ENCODE measurements at regions not wholly inside any gene's neighbourhood (a gene's known extent, or its start where the extent isn't known, plus 50 kb on each side); places are given as distances from the start of the nearest gene placed in this dataset.
A peak's percentile ranks its signal among the peaks of the same experiment; 100 is the strongest.

GRCh38 chr11:70700453-70700852 is 302.1 kb downstream of the CTTN start:
- no peak overlapping the region for H3K27ac ChIP-seq
- peaks cover 2% of the 10 kb centered on the region for H3K9me3 Mint-ChIP-seq
- no peak overlapping the region for H3K4me2 ChIP-seq
- peaks cover 20% of the 10 kb centered on the region for H3K4me1 ChIP-seq
- H3K9ac ChIP-seq = no peak overlapping the region
- peak overlapping the region; percentile 47 for H3K27ac Mint-ChIP-seq
- peaks cover 3% of the 10 kb centered on the region for H3F3A ChIP-seq (ENCODE audit: low read depth)
- no peaks in the 10 kb centered on the region for H3K36me3 ChIP-seq
- H3K4me3 ChIP-seq = no peak overlapping the region
- H3K4me3 Mint-ChIP-seq = no peak overlapping the region
- H3K27me3 Mint-ChIP-seq (ENCODE audit: insufficient read depth, low read depth) = no peaks in the 10 kb centered on the region
- no peak overlapping the region for H2AFZ ChIP-seq (replicated peaks)
- no peaks in the 10 kb centered on the region for H4K20me1 ChIP-seq (ENCODE audit: low read depth)
- peaks cover 21% of the 10 kb centered on the region for H3K4me1 Mint-ChIP-seq
- no peaks in the 10 kb centered on the region for H3K27me3 ChIP-seq
- DNase-seq (ENCODE audit: low spot score) = no peak
- H3K9me3 ChIP-seq (ENCODE audit: low read depth) = no peaks in the 10 kb centered on the region
- no peak for TF ChIP-seq EZH2 (IDR thresholded peaks at IDR 0.05)
- no peak for TF ChIP-seq CTCF (IDR thresholded peaks at IDR 0.05)
- no peak for TF ChIP-seq EZH2phosphoT487 (IDR thresholded peaks at IDR 0.05)
- H3K36me3 Mint-ChIP-seq = no peaks in the 10 kb centered on the region
- no peaks in the 10 kb centered on the region for H3K79me2 ChIP-seq (ENCODE audit: low read depth)

- Histone ChIP-seq H3K4me1 (peaks cover 20% of the 10 kb centered on the region), H3K9ac (no peak overlapping the region), H3K27me3 (no peaks in the 10 kb centered on the region), H3F3A (ENCODE audit: low read depth) (peaks cover 3% of the 10 kb centered on the region), H3K9me3 (ENCODE audit: low read depth) (no peaks in the 10 kb centered on the region), H3K27ac (no peak overlapping the region), H3K4me2 (no peak overlapping the region), H3K36me3 (no peaks in the 10 kb centered on the region), H3K4me3 (no peak overlapping the region), H4K20me1 (ENCODE audit: low read depth) (no peaks in the 10 kb centered on the region), H2AFZ (replicated peaks) (no peak overlapping the region), H3K79me2 (ENCODE audit: low read depth) (no peaks in the 10 kb centered on the region)
- H3K27me3 Mint-ChIP-seq (ENCODE audit: insufficient read depth, low read depth) = no peaks in the 10 kb centered on the region
- peak; percentile 48 for DNase-seq (ENCODE audit: low spot score)
- no peak for TF ChIP-seq EZH2 (IDR thresholded peaks at IDR 0.05)
- peak; percentile 14 for TF ChIP-seq CTCF (IDR thresholded peaks at IDR 0.05)
- peaks cover 21% of the 10 kb centered on the region for H3K4me1 Mint-ChIP-seq
- H3K4me3 Mint-ChIP-seq = no peak overlapping the region
- peaks cover 2% of the 10 kb centered on the region for H3K9me3 Mint-ChIP-seq
- no peak overlapping the region for H3K27ac Mint-ChIP-seq
- H3K36me3 Mint-ChIP-seq = no peaks in the 10 kb centered on the region
These were observed 302.5 kb downstream of the CTTN start for GRCh38 chr11:70700871-70701270.

DNA sequence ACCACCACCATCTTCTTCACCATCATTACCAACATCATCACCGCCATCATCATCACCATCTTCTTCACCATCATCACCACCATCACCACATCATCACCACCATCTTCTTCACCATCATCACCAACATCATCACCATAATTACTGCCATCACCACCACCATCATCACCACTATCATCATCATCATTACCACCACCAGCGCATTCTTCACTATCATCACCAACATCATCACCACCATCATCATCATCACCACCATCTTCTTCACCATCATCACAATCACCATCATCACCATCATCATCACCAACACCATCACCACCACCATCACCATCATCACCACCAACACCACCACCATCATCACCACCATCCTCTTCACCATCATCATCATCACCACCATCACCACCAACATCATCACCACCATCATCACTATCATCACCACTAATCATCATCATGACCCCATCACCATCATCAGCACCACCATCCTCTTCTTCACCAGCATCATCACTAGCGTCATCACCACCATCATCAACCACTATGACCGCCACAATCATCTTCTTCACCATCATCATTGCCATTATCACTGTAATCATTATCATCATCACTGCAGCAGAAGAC is 303.8 kb downstream of the CTTN start:
- no peaks in the 10 kb centered on the region for H3K36me3 ChIP-seq
- Mint-ChIP-seq H3K4me1 (peaks cover 21% of the 10 kb centered on the region), H3K9me3 (peaks cover 2% of the 10 kb centered on the region), H3K27ac (no peak overlapping the region), H3K36me3 (no peaks in the 10 kb centered on the region), H3K4me3 (no peak overlapping the region), H3K27me3 (ENCODE audit: insufficient read depth, low read depth) (peaks cover 2% of the 10 kb centered on the region)
- H3K4me1 ChIP-seq = peaks cover 20% of the 10 kb centered on the region
- no peaks in the 10 kb centered on the region for H4K20me1 ChIP-seq (ENCODE audit: low read depth)
- H3K27me3 ChIP-seq = no peaks in the 10 kb centered on the region
- no peak for TF ChIP-seq CTCF (IDR thresholded peaks at IDR 0.05)
- TF ChIP-seq EZH2phosphoT487 (IDR thresholded peaks at IDR 0.05) = no peak
- no peak for TF ChIP-seq EZH2 (IDR thresholded peaks at IDR 0.05)
- H3F3A ChIP-seq (ENCODE audit: low read depth) = peaks cover 3% of the 10 kb centered on the region
- no peaks in the 10 kb centered on the region for H3K79me2 ChIP-seq (ENCODE audit: low read depth)
- H3K9ac ChIP-seq = no peak overlapping the region
- H3K4me2 ChIP-seq = no peak overlapping the region
- no peak overlapping the region for H3K4me3 ChIP-seq
- no peak overlapping the region for H2AFZ ChIP-seq (replicated peaks)
- no peaks in the 10 kb centered on the region for H3K9me3 ChIP-seq (ENCODE audit: low read depth)
- H3K27ac ChIP-seq = no peak overlapping the region
- no peak for DNase-seq (ENCODE audit: low spot score)

Data from neural progenitor cell (in vitro differentiated cells).